Endothelial cell of umbilical vein (primary cell): ENCODE measurements at regions not wholly inside any gene's neighbourhood (a gene's known extent, or its start where the extent isn't known, plus 50 kb on each side); places are given as distances from the start of the nearest gene placed in this dataset.

Experiments
- EZH2 ChIP-seq: IDR thresholded peaks from 2 replicates; pipeline ENCODE4 v1.6.1; 2012; ENCODE audit warnings: borderline replicate concordance, low read depth, mild to moderate bottlenecking, moderate library complexity, low read length, inconsistent platforms; ENCODE audit not compliant: severe bottlenecking
- MYC ChIP-seq: IDR thresholded peaks from one replicate; pipeline ENCODE4 v1.6.1; 2011; ENCODE audit warnings: mild to moderate bottlenecking, low read depth, low read length
- POLR2A ChIP-seq: IDR thresholded peaks from 2 replicates; pipeline ENCODE4 v1.6.1; 2012; ENCODE audit warnings: low read depth, mild to moderate bottlenecking, control low read depth, low read length
- POLR2AphosphoS5 ChIP-seq: IDR thresholded peaks from 2 replicates; pipeline ENCODE4 v1.6.1; 2012; ENCODE audit warnings: low read depth, mild to moderate bottlenecking, control low read depth, low read length, moderate library complexity; ENCODE audit not compliant: insufficient read depth
- TF ChIP-seq, protein P1 (sequence below), 2 donors: IDR thresholded peaks; 1 replicate in 1 of 2; 2 replicates in 1 of 2; pipeline ENCODE4 v1.5.1; 2011; ENCODE audit warnings: low read length in 2 of 2, mild to moderate bottlenecking in 2 of 2, moderate library complexity in 2 of 2, control low read depth in 1 of 2, inconsistent platforms in 1 of 2, low read depth in 1 of 2; ENCODE audit not compliant: insufficient read depth in 1 of 2; ENCODE audit errors: extremely low read depth in 1 of 2

DNA sequence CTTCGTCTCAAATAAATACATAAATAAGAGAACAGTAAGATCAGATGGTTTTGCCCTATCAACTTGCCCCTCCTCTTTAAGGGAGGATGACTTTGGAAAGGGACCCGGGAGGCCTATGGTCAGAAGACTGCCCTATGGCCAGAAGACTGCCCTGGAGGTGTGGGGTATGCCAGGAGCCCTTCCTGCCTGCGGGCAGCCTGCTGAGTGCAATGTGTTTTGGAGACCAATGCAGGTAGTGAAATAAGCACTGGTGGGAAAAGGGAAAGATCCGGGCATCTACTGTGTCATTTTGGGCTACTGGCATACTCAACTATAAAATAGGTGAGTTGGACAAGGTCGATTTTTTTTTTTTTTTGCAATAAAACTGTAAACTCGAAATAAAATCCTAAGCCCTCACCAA is 129.8 kb upstream of the SLC34A2 start:
- no peak for TF ChIP-seq POLR2AphosphoS5
- TF ChIP-seq POLR2A, result no peak
- TF ChIP-seq, protein P1, sequence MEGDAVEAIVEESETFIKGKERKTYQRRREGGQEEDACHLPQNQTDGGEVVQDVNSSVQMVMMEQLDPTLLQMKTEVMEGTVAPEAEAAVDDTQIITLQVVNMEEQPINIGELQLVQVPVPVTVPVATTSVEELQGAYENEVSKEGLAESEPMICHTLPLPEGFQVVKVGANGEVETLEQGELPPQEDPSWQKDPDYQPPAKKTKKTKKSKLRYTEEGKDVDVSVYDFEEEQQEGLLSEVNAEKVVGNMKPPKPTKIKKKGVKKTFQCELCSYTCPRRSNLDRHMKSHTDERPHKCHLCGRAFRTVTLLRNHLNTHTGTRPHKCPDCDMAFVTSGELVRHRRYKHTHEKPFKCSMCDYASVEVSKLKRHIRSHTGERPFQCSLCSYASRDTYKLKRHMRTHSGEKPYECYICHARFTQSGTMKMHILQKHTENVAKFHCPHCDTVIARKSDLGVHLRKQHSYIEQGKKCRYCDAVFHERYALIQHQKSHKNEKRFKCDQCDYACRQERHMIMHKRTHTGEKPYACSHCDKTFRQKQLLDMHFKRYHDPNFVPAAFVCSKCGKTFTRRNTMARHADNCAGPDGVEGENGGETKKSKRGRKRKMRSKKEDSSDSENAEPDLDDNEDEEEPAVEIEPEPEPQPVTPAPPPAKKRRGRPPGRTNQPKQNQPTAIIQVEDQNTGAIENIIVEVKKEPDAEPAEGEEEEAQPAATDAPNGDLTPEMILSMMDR (IDR thresholded peaks at IDR 0.05; ENCODE audit: extremely low read depth in 1 of 2, insufficient read depth in 1 of 2, low read depth in 1 of 2, low read length in 2 of 2), result no peak
- no peak for TF ChIP-seq EZH2
- no peak for TF ChIP-seq MYC
